ENCODE measurements at regions not wholly inside any gene's neighbourhood (a gene's known extent, or its start where the extent isn't known, plus 50 kb on each side); places are given as distances from the start of the nearest gene placed in this dataset.

- Histone ChIP-seq H3K4me1 (ENCODE audit: control insufficient read depth in 4 of 4, insufficient read depth in 4 of 4, low read length in 3 of 4) (no peaks in the 10 kb centered on the region), H3K9ac (ENCODE audit: low read depth in 1 of 2, low read length in 2 of 2) (no peak overlapping the region), H3K27ac (ENCODE audit: low read depth in 1 of 2, low read length in 2 of 2) (no peak overlapping the region), H3K36me3 (ENCODE audit: control insufficient read depth in 4 of 4, insufficient read depth in 3 of 4, low read depth in 1 of 4, low read length in 3 of 4) (no peaks in the 10 kb centered on the region), H3K4me3 (ENCODE audit: low read depth in 1 of 3, low read length in 3 of 3) (no peak overlapping the region), H3K9me3 (ENCODE audit: control insufficient read depth in 4 of 4, low read length in 3 of 4) (no peaks in the 10 kb centered on the region), H3K27me3 (ENCODE audit: control insufficient read depth in 4 of 4, insufficient read depth in 4 of 4, low read length in 3 of 4) (no peaks in the 10 kb centered on the region)
- DNase-seq (ENCODE audit: low spot score) = no peak
- TF ChIP-seq EGR1 (IDR thresholded peaks at IDR 0.05; ENCODE audit: low read depth in 2 of 2) = no peak
- no peak for TF ChIP-seq NR2F2 (IDR thresholded peaks at IDR 0.05)
- no peak for TF ChIP-seq HNF4A (conservative IDR thresholded peaks at IDR 0.05)
- no peak for TF ChIP-seq YY1 (IDR thresholded peaks at IDR 0.05)
- 74% methylated on average over 3 of the region's 3 CpGs for WGBS
These were observed 284.0 kb upstream of the RAB6C start for GRCh38 chr2:129695496-129695895.

DNA sequence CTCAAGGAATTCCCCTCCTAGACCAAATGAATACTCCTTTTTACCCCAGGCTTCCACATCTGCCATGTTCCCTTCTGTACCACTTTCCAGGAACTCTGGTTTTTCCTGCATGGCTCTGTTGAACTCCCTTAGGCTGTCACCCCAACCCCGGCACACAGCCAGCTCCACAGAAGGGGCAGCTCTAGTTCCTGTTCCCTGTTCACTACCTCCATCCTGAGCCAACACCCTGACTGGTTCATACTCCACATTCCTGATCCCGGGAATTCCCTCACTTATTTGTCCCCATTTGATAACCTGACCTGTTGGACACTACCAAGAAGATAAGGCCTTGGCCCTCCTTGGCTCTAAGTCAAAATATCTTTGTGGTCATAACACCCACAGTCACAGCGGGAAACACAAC is 280.9 kb upstream of the RAB6C start:
- WGBS = 57% methylated on average over 3 of the region's 3 CpGs
- H3K9me3 ChIP-seq (ENCODE audit: control insufficient read depth in 4 of 4, low read length in 3 of 4) = no peaks in the 10 kb centered on the region
- no peak for DNase-seq (ENCODE audit: low spot score)
- no peak overlapping the region for H3K27ac ChIP-seq (ENCODE audit: low read depth in 1 of 2, low read length in 2 of 2)
- no peaks in the 10 kb centered on the region for H3K4me1 ChIP-seq (ENCODE audit: control insufficient read depth in 4 of 4, insufficient read depth in 4 of 4, low read length in 3 of 4)
- TF ChIP-seq ATF3 (IDR thresholded peaks at IDR 0.05) (no peak), JUND (IDR thresholded peaks at IDR 0.05) (no peak)
- H3K36me3 ChIP-seq (ENCODE audit: control insufficient read depth in 4 of 4, insufficient read depth in 3 of 4, low read depth in 1 of 4, low read length in 3 of 4) = no peaks in the 10 kb centered on the region
- H3K27me3 ChIP-seq (ENCODE audit: control insufficient read depth in 4 of 4, insufficient read depth in 4 of 4, low read length in 3 of 4) = no peaks in the 10 kb centered on the region
- H3K9ac ChIP-seq (ENCODE audit: low read depth in 1 of 2, low read length in 2 of 2) = no peak overlapping the region
- H3K4me3 ChIP-seq (ENCODE audit: low read depth in 1 of 3, low read length in 3 of 3) = no peak overlapping the region

- WGBS = 83% methylated on average over 10 of the region's 10 CpGs
- H3K36me3 ChIP-seq (ENCODE audit: control insufficient read depth in 4 of 4, insufficient read depth in 3 of 4, low read depth in 1 of 4, low read length in 3 of 4) = no peaks in the 10 kb centered on the region
- no peak overlapping the region for H3K4me3 ChIP-seq (ENCODE audit: low read depth in 1 of 3, low read length in 3 of 3)
- DNase-seq (ENCODE audit: low spot score) = no peak
- no peaks in the 10 kb centered on the region for H3K4me1 ChIP-seq (ENCODE audit: control insufficient read depth in 4 of 4, insufficient read depth in 4 of 4, low read length in 3 of 4)
- no peak overlapping the region for H3K9ac ChIP-seq (ENCODE audit: low read depth in 1 of 2, low read length in 2 of 2)
- H3K27me3 ChIP-seq (ENCODE audit: control insufficient read depth in 4 of 4, insufficient read depth in 4 of 4, low read length in 3 of 4) = no peaks in the 10 kb centered on the region
- TF ChIP-seq TAF1 (conservative IDR thresholded peaks at IDR 0.05) = no peak
- TF ChIP-seq ATF3 (IDR thresholded peaks at IDR 0.05) = no peak
- TF ChIP-seq HNF4A (conservative IDR thresholded peaks at IDR 0.05) = no peak
- TF ChIP-seq HNF4G (IDR thresholded peaks at IDR 0.05) = no peak
- TF ChIP-seq NR2F2 (IDR thresholded peaks at IDR 0.05) = no peak
- no peak for TF ChIP-seq YY1 (IDR thresholded peaks at IDR 0.05)
- no peak for TF ChIP-seq CTCF (IDR thresholded peaks at IDR 0.05; ENCODE audit: low read depth, low read length, missing input control)
- no peak for TF ChIP-seq RXRA (IDR thresholded peaks at IDR 0.05)
- TF ChIP-seq FOXA2 (IDR thresholded peaks at IDR 0.05) = no peak
- TF ChIP-seq, protein P1, sequence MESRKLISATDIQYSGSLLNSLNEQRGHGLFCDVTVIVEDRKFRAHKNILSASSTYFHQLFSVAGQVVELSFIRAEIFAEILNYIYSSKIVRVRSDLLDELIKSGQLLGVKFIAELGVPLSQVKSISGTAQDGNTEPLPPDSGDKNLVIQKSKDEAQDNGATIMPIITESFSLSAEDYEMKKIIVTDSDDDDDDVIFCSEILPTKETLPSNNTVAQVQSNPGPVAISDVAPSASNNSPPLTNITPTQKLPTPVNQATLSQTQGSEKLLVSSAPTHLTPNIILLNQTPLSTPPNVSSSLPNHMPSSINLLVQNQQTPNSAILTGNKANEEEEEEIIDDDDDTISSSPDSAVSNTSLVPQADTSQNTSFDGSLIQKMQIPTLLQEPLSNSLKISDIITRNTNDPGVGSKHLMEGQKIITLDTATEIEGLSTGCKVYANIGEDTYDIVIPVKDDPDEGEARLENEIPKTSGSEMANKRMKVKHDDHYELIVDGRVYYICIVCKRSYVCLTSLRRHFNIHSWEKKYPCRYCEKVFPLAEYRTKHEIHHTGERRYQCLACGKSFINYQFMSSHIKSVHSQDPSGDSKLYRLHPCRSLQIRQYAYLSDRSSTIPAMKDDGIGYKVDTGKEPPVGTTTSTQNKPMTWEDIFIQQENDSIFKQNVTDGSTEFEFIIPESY (IDR thresholded peaks at IDR 0.05) = no peak
- no peak for TF ChIP-seq GABPA (IDR thresholded peaks at IDR 0.05 in 1 of 2, conservative IDR thresholded peaks at IDR 0.05 in 1 of 2)
- no peak for TF ChIP-seq RAD21 (IDR thresholded peaks at IDR 0.05)
- TF ChIP-seq FOXA1 (IDR thresholded peaks at IDR 0.05) = no peak
- TF ChIP-seq MAX (IDR thresholded peaks at IDR 0.05) = no peak
- no peak for TF ChIP-seq SP1 (IDR thresholded peaks at IDR 0.05)
- TF ChIP-seq JUND (IDR thresholded peaks at IDR 0.05) = no peak
- TF ChIP-seq EGR1 (IDR thresholded peaks at IDR 0.05; ENCODE audit: low read depth in 2 of 2) = no peak
- TF ChIP-seq, protein P2, sequence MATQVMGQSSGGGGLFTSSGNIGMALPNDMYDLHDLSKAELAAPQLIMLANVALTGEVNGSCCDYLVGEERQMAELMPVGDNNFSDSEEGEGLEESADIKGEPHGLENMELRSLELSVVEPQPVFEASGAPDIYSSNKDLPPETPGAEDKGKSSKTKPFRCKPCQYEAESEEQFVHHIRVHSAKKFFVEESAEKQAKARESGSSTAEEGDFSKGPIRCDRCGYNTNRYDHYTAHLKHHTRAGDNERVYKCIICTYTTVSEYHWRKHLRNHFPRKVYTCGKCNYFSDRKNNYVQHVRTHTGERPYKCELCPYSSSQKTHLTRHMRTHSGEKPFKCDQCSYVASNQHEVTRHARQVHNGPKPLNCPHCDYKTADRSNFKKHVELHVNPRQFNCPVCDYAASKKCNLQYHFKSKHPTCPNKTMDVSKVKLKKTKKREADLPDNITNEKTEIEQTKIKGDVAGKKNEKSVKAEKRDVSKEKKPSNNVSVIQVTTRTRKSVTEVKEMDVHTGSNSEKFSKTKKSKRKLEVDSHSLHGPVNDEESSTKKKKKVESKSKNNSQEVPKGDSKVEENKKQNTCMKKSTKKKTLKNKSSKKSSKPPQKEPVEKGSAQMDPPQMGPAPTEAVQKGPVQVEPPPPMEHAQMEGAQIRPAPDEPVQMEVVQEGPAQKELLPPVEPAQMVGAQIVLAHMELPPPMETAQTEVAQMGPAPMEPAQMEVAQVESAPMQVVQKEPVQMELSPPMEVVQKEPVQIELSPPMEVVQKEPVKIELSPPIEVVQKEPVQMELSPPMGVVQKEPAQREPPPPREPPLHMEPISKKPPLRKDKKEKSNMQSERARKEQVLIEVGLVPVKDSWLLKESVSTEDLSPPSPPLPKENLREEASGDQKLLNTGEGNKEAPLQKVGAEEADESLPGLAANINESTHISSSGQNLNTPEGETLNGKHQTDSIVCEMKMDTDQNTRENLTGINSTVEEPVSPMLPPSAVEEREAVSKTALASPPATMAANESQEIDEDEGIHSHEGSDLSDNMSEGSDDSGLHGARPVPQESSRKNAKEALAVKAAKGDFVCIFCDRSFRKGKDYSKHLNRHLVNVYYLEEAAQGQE (IDR thresholded peaks at IDR 0.05) = no peak
- H3K27ac ChIP-seq (ENCODE audit: low read depth in 1 of 2, low read length in 2 of 2) = no peak overlapping the region
- H3K9me3 ChIP-seq (ENCODE audit: control insufficient read depth in 4 of 4, low read length in 3 of 4) = no peaks in the 10 kb centered on the region
These were observed 279.5 kb upstream of the RAB6C start for GRCh38 chr2:129699781-129700573.

Measured in liver (tissue), 8 donors.